Eye (tissue), 1 donor: ENCODE measurements at regions not wholly inside any gene's neighbourhood (a gene's known extent, or its start where the extent isn't known, plus 50 kb on each side); places are given as distances from the start of the nearest gene placed in this dataset.

Experiments
- DNase-seq: peaks from one replicate; pipeline ENCODE4 v3.0.0-alpha.2; 2015

DNA sequence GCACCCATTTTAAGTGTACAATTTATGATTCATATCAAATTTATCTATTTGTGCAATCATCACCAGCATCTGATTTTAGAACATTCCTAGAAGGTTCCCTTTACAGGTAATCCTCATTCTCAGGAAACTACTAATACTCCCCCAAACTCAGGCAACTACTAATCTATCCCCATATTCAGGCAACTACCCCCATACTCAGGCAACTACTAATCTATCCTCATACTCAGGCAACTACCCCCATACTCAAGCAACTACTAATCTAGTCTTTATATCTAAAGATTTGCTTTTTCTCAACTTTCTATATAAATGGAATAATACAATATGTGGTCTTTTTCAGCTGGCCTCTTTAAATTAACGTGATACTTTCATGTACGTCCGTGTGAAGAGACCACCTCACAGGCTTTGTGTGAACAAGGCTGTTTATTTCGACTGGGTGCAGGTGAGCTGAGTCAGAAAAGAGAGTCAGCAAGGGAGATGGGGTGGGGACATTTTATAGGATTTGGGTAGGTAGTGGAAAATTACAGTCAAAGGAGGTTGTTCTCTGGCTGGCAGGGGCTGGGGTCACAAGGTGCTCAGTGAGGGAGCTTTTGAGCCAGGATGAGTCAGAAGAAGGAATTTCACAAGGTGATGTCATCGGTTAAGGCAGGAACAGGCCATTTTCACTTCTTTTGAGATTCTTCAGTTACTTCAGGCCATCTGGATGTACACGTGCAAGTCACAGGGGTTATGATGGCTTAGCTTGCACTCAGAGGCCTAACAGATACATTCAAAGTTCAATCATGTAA, 1444.5 kb upstream of the CADM2 start:
- no peak for DNase-seq

- no peak for DNase-seq
These were observed 1443.7 kb upstream of the CADM2 start for GRCh38 chr3:83515123-83515522.

GRCh38 chr3:83523470-83524073, 1435.2 kb upstream of the CADM2 start:
- DNase-seq, result peak; percentile 88

GRCh38 chr3:83524901-83525300, 1433.9 kb upstream of the CADM2 start:
- no peak for DNase-seq

DNA sequence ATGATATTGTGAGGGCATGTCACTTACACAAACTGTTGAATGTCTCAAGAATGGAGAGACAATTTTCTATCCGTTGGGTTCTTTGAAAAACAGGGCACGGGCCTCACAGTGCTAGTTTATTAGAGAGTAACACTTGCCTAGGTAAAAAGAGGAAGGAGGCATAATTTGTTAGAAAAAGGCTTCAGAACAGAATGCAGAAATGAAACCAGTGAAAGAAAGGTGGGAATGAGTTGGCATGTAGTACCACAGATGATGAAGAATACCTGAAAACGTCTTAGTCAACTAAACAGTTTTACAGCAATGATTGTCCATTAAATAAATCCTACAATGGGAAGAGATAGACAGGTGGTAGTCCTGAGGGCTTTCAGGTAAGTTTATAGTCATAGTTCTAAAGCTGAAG, 1399.7 kb upstream of the CADM2 start:
- DNase-seq, result no peak

DNA sequence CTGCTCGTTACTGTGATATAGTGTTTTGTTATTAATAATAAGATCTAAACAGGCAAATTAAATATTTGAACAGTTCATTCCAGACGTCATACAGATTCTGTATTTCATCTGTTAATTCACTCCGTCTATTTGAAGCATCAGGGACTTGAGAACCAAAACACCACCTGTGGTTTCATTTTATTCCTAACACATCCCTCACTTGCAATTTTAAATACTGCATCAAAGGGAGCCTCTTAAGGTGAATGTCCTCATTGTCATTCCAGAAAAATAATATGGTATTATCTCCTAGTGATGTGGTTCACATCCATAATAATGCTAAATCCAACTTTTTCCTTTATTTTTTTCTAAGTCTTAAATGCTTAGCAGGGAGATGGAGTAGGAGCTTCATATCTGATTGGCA, 1390.9 kb upstream of the CADM2 start:
- no peak for DNase-seq

GRCh38 chr3:83581546-83581945, 1377.2 kb upstream of the CADM2 start:
- DNase-seq, result no peak

- DNase-seq, result no peak
These were observed 1357.1 kb upstream of the CADM2 start for GRCh38 chr3:83601704-83602103.

DNA sequence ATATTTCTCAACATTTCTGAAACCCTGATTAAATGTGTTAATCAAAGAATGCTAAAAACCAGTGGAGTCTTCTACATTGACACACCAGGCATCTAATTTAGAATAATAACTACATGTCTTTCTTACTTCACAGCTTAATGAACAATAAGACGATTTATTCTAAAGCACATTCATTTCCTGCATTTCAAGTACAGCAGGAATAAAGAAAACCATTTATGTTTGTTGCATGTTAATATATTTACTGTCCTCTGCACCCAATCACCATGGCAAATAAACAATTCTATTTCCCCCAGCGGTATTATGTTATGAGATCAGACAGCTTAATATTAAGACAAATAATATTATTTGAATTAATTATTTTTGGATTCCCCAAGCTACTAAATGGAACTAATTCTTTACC, 1336.3 kb upstream of the CADM2 start:
- DNase-seq, result no peak

DNA sequence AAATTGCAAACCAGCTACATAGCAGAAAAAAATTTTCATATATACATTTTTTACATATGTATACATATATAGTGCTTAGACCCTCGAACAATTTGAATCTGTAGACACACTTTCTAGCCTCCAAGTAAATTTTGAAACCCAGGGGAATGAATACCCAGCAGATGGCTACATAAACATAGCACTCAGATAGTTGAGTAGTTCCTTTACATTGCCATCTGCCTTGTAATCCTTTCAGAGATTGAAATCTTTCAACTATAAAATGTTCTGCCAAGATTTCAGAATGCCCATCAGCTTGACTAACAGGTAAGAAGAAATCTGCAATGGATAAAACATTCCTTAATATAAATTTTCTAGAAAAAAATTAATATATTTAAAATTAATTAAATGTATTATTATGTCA, 1333.5 kb upstream of the CADM2 start:
- no peak for DNase-seq

DNA sequence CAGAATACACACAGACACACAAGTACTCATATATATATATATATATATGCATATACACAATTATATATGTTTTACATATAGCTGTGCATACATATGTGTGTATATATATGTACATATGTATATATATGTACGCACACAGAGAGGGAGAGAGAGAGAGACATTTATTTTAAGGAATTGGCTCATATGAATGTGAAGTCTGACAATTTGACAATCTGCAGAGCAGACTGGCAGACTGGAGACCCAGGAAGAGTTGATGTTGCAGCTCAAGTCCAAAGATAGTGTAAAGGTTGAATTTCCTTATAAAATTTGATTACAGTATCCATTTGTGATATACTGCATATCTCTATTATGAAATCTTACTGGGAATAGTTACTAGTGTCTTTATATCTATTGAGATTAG, 1330.3 kb upstream of the CADM2 start:
- no peak for DNase-seq

- no peak for DNase-seq
These were observed 1326.3 kb upstream of the CADM2 start for GRCh38 chr3:83632526-83632925.

DNA sequence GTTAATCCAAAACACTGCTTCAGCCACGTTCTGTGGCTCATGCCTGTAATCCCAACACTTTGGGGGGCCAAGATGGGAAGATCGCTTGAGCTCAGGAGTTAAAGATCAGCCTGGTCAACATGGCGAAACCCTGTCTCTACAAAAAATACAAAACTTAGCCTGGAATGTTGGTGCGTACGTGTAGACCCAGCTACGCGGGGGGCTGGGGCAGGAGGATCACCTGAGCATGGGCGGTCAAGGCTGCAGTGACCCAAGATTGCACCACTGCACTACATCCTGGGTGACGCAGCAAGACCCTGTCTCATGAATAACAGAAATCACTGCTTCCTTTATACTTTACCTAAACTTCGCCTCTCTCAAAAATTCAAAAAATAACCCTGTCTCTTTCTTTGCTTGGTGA, 1325.0 kb upstream of the CADM2 start:
- DNase-seq, result no peak

- DNase-seq, result no peak
These were observed 1309.1 kb upstream of the CADM2 start for GRCh38 chr3:83649692-83650091.

GRCh38 chr3:83655083-83655482, 1303.7 kb upstream of the CADM2 start:
- no peak for DNase-seq

- peak; percentile 1 for DNase-seq
These were observed 1296.3 kb upstream of the CADM2 start for GRCh38 chr3:83662381-83662960.

DNA sequence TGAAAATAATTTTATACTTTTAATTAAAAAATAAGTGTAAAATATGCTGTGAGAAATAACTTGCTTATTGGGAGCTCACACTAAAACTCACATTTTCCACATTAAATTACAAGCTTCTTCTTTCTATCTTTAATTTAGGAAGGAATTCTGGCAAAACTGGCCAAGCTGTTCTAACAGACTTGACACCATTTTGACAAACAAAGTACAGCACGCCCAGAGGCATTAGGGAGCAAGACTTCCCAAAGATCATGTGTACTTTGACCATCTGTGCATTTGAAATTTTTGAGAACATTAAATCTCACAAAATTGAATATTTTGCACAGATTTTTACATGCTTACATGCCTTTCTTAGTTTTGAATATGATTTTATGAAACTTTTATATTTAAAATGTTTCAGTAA, 1288.4 kb upstream of the CADM2 start:
- DNase-seq, result no peak

DNA sequence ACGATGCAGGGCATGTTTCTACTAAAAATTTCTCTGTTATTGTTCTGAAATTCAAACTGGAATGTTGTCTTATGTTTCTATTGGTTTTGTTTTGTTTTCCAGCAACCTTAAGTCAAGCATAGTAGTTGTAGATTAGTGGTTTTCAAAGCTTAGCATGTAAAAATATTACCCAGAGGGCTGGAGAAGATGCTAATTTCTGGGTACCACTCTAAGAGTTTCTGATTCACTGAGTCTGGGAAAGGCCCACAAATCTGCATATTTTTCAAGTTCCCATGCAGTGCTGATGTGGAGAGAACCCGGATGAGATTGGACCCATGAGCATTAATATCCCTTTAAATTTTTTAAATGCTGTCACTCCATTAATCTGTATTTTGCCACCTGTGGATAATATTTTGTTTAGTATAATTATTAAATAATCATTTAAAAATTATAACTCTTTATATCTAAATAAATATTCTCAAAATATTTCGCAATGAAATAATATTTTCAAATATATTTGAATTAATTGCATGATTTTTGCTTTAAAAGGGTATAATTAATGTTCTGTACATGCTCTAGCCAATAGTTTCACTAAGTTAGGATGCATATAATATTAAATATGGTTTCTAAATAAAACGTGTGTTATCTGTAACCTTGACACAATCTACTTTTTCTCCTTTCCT, 1274.7 kb upstream of the CADM2 start:
- DNase-seq, result no peak

GRCh38 chr3:83706669-83707068, 1252.1 kb upstream of the CADM2 start:
- no peak for DNase-seq

DNA sequence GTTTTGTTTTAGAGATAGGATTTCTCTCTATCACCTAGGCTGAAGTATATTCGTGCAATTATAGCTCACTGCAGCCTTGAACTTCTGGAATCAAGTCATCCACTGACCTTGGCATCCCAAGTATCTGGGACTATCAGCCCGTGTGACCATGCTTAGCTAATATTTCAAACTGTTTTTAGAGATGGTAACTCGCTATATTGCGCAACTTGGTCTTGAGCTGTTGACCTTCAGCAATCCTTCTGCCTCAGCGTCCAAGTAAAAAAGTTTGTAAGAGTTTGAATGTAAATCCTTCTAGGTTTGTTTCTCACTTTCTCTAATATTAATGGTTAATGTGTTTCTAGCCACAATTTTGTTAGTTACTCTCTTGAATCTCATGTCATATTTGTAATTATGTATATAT, 1243.5 kb upstream of the CADM2 start:
- no peak for DNase-seq

DNA sequence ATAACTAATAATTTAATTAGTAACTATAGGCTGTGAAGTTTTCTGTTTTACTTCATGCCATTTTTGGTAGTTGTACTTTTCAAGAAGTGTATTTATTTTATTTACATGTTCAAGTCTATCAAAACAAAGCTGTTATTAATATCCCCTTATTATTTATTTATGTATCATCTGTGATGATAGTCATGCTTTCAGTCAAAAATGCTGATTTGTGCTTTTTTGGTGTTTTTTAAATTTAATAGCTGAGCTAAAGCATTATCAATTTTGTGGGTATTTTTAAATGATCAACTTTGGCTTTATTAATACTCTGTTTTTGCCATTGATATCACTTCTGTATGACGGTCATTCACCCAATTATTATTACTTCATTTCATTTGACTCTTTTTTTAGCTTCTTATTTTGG, 1229.2 kb upstream of the CADM2 start:
- no peak for DNase-seq

GRCh38 chr3:83734656-83735055, 1224.1 kb upstream of the CADM2 start:
- DNase-seq, result no peak

GRCh38 chr3:83738202-83738601, 1220.6 kb upstream of the CADM2 start:
- DNase-seq, result no peak

DNA sequence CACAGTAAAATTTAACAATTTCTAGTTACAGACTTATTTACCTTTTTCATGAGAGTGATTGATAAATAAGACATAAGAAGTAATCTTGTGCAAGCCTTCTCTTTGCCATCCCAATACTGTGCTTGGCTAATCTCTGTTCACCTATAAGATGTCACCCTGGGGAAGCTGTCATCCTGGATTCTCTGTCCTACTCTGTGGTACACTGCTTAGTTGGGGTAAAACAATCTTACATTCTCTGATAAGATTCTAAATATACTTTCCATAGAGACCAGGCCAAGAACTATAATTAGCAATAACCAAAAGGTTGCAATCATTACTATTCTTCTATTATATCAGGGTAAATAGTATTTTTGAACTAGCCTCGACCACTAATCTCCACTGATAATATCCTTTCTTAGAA, 1218.3 kb upstream of the CADM2 start:
- no peak for DNase-seq
